Activated CD4-positive, alpha-beta T cell treated with anti-CD3 and anti-CD28 coated beads for 36 hours (primary cell): ENCODE measurements at regions not wholly inside any gene's neighbourhood (a gene's known extent, or its start where the extent isn't known, plus 50 kb on each side); places are given as distances from the start of the nearest gene placed in this dataset.

Experiments
- ATAC-seq: fragments of 200-7000 bp; cut with Tn5 transposase; one replicate; pipeline ENCODE4 v1.10.0; 2021; ENCODE audit warnings: mild to moderate bottlenecking, moderate library complexity
- CTCF ChIA-PET: fragments of 350-600 bp; sonication (Branson Sonifier 250); formaldehyde crosslinking; loops from one replicate; lab custom pipeline; 2021; ENCODE audit warnings: antibody characterized with exemption; lab: Charles Lee
- POLR2A ChIA-PET: fragments of 350-600 bp; sonication (Branson Sonifier 250); formaldehyde crosslinking; loops from one replicate; lab custom pipeline; 2021; ENCODE audit warnings: antibody characterized with exemption, inconsistent platforms; lab: Charles Lee
- DNase-seq: peaks from one replicate; pipeline ENCODE4 v3.0.0-alpha.2; 2020
- H3K27ac Mint-ChIP-seq: one replicate; pipeline ENCODE4 v1.8.0; 2021; ENCODE audit warnings: mixed read lengths
- H3K27me3 Mint-ChIP-seq: one replicate; pipeline ENCODE4 v1.8.0; 2021; ENCODE audit warnings: mixed read lengths
- H3K36me3 Mint-ChIP-seq: one replicate; pipeline ENCODE4 v1.8.0; 2021; ENCODE audit warnings: low read depth, mixed read lengths
- H3K4me1 Mint-ChIP-seq: one replicate; pipeline ENCODE4 v1.8.0; 2021; ENCODE audit warnings: mixed read lengths
- H3K4me3 Mint-ChIP-seq: one replicate; pipeline ENCODE4 v1.8.0; 2021; ENCODE audit warnings: mild to moderate bottlenecking, moderate library complexity, mixed read lengths
- H3K9me3 Mint-ChIP-seq: one replicate; pipeline ENCODE4 v1.8.0; 2021; ENCODE audit warnings: low read depth, mixed read lengths
- intact Hi-C, 2 experiments: fragments of 100-400 bp; cut with DNase I in 1 of 2; cut with micrococcal nuclease in 1 of 2; formaldehyde crosslinking; loops; one replicate each; pipeline versions ENCODE4 v1.14.2 to v1.15.1; 2022 to 2024; cut with DNase I, micrococcal nuclease

GRCh38 chr15:39051626-39052322 lies 487.2 kb upstream of the RASGRP1 start:
- intact Hi-C loops: no loop called here
- H3K36me3 Mint-ChIP-seq: no peaks in the 10 kb centered on the region
- ChIA-PET POLR2A (no interaction called here), CTCF (no interaction called here)
- ATAC-seq (no peak), DNase-seq (no peak)
- no peaks in the 10 kb centered on the region for H3K4me1 Mint-ChIP-seq
- H3K27me3 Mint-ChIP-seq: peaks cover 2% of the 10 kb centered on the region
- H3K9me3 Mint-ChIP-seq: peaks cover 8% of the 10 kb centered on the region
- H3K4me3 Mint-ChIP-seq: no peak overlapping the region
- H3K27ac Mint-ChIP-seq: no peak overlapping the region

GRCh38 chr15:39052323-39052705 lies 487.7 kb upstream of the RASGRP1 start:
- POLR2A ChIA-PET: no interaction called here
- Mint-ChIP-seq H3K27ac (no peak overlapping the region), H3K9me3 (peaks cover 8% of the 10 kb centered on the region), H3K27me3 (peaks cover 2% of the 10 kb centered on the region), H3K4me3 (no peak overlapping the region), H3K4me1 (no peaks in the 10 kb centered on the region), H3K36me3 (no peaks in the 10 kb centered on the region)
- no peak for DNase-seq
- no peak for ATAC-seq
- CTCF ChIA-PET: no interaction called here
- intact Hi-C loops: no loop called here

GRCh38 chr15:39053480-39053879 lies 488.9 kb upstream of the RASGRP1 start:
- intact Hi-C loops: no loop called here
- no peaks in the 10 kb centered on the region for H3K36me3 Mint-ChIP-seq

GRCh38 chr15:39054128-39054732 lies 489.6 kb upstream of the RASGRP1 start:
- ChIA-PET POLR2A (no interaction called here), CTCF (interaction anchor here (0.8 kb wide), 1 partner anchor 209 kb away, joined by 3 read pairs; no protein-coding TSS in a partner anchor)
- Mint-ChIP-seq H3K9me3 (peaks cover 4% of the 10 kb centered on the region), H3K27ac (no peak overlapping the region), H3K4me1 (no peaks in the 10 kb centered on the region), H3K27me3 (peaks cover 2% of the 10 kb centered on the region), H3K36me3 (no peaks in the 10 kb centered on the region), H3K4me3 (no peak overlapping the region)
- intact Hi-C loops: no loop called here
- DNase-seq (no peak), ATAC-seq (no peak)

More at GRCh38 chr15:39053480-39053879, 488.9 kb upstream of the RASGRP1 start:
- ATAC-seq (no peak), DNase-seq (no peak)
- H3K27ac Mint-ChIP-seq: no peak overlapping the region
- CTCF ChIA-PET: no interaction called here
- no peak overlapping the region for H3K4me3 Mint-ChIP-seq
- H3K4me1 Mint-ChIP-seq: no peaks in the 10 kb centered on the region
- POLR2A ChIA-PET: no interaction called here
- peaks cover 8% of the 10 kb centered on the region for H3K9me3 Mint-ChIP-seq
- H3K27me3 Mint-ChIP-seq: peaks cover 2% of the 10 kb centered on the region

GRCh38 chr15:39056357-39056756 lies 491.7 kb upstream of the RASGRP1 start:
- no peak for DNase-seq
- Mint-ChIP-seq H3K36me3 (no peaks in the 10 kb centered on the region), H3K27me3 (peaks cover 2% of the 10 kb centered on the region), H3K9me3 (no peaks in the 10 kb centered on the region), H3K4me1 (no peaks in the 10 kb centered on the region), H3K4me3 (no peak overlapping the region), H3K27ac (no peak overlapping the region)
- no peak for ATAC-seq
- CTCF ChIA-PET: interaction anchor here (0.8 kb wide), 1 partner anchor 30 kb away, joined by 3 read pairs; no protein-coding TSS in a partner anchor
- POLR2A ChIA-PET: no interaction called here
- intact Hi-C loops: no loop called here

GRCh38 chr15:39058351-39059131 lies 493.9 kb upstream of the RASGRP1 start:
- no peak for ATAC-seq
- DNase-seq: no peak
- intact Hi-C loops: no loop called here

GRCh38 chr15:39059917-39060316 lies 495.3 kb upstream of the RASGRP1 start:
- no peak overlapping the region for H3K4me3 Mint-ChIP-seq
- no peak overlapping the region for H3K27ac Mint-ChIP-seq
- POLR2A ChIA-PET: no interaction called here
- no peaks in the 10 kb centered on the region for H3K9me3 Mint-ChIP-seq
- no peaks in the 10 kb centered on the region for H3K4me1 Mint-ChIP-seq
- no peak for DNase-seq
- H3K36me3 Mint-ChIP-seq: no peaks in the 10 kb centered on the region
- no peak for ATAC-seq
- intact Hi-C loops: no loop called here
- CTCF ChIA-PET: no interaction called here
- H3K27me3 Mint-ChIP-seq: peaks cover 4% of the 10 kb centered on the region

More at GRCh38 chr15:39058351-39059131, 493.9 kb upstream of the RASGRP1 start:
- H3K36me3 Mint-ChIP-seq: no peaks in the 10 kb centered on the region
- H3K27me3 Mint-ChIP-seq: peaks cover 3% of the 10 kb centered on the region
- no peak overlapping the region for H3K4me3 Mint-ChIP-seq
- CTCF ChIA-PET: no interaction called here
- H3K4me1 Mint-ChIP-seq: no peaks in the 10 kb centered on the region
- POLR2A ChIA-PET: no interaction called here
- no peak overlapping the region for H3K27ac Mint-ChIP-seq
- H3K9me3 Mint-ChIP-seq: no peaks in the 10 kb centered on the region

GRCh38 chr15:39061952-39062464 lies 497.4 kb upstream of the RASGRP1 start:
- H3K9me3 Mint-ChIP-seq: no peaks in the 10 kb centered on the region
- ATAC-seq (no peak), DNase-seq (no peak)
- peaks cover 5% of the 10 kb centered on the region for H3K27me3 Mint-ChIP-seq
- no peak overlapping the region for H3K27ac Mint-ChIP-seq
- ChIA-PET CTCF (no interaction called here), POLR2A (no interaction called here)
- no peaks in the 10 kb centered on the region for H3K4me1 Mint-ChIP-seq
- intact Hi-C loops: no loop called here
- H3K4me3 Mint-ChIP-seq: no peak overlapping the region
- no peaks in the 10 kb centered on the region for H3K36me3 Mint-ChIP-seq

- no peak for DNase-seq
- Mint-ChIP-seq H3K27me3 (peaks cover 10% of the 10 kb centered on the region), H3K4me3 (no peak overlapping the region), H3K9me3 (no peaks in the 10 kb centered on the region), H3K4me1 (no peaks in the 10 kb centered on the region), H3K36me3 (no peaks in the 10 kb centered on the region), H3K27ac (no peak overlapping the region)
- intact Hi-C loops: no loop called here
- CTCF ChIA-PET: interaction anchor here (0.6 kb wide), 1 partner anchor 193 kb away, joined by 3 read pairs; no protein-coding TSS in a partner anchor
- no peak for ATAC-seq
- POLR2A ChIA-PET: no interaction called here
These were observed 502.1 kb upstream of the RASGRP1 start for GRCh38 chr15:39066677-39067076.

- DNase-seq (no peak), ATAC-seq (no peak)
- ChIA-PET CTCF (interaction anchor here (0.7 kb wide), 1 partner anchor 56 kb away, joined by 3 read pairs; no protein-coding TSS in a partner anchor), POLR2A (no interaction called here)
- Mint-ChIP-seq H3K36me3 (no peaks in the 10 kb centered on the region), H3K4me3 (no peak overlapping the region), H3K4me1 (no peaks in the 10 kb centered on the region), H3K27ac (no peak overlapping the region), H3K27me3 (peaks cover 6% of the 10 kb centered on the region), H3K9me3 (no peaks in the 10 kb centered on the region)
- intact Hi-C loops: no loop called here
These were observed 506.4 kb upstream of the THBS1 start for GRCh38 chr15:39074341-39074985.

- Mint-ChIP-seq H3K9me3 (no peaks in the 10 kb centered on the region), H3K36me3 (no peaks in the 10 kb centered on the region), H3K27ac (no peak overlapping the region), H3K27me3 (peaks cover 4% of the 10 kb centered on the region), H3K4me3 (no peak overlapping the region), H3K4me1 (no peaks in the 10 kb centered on the region)
- no peak for ATAC-seq
- intact Hi-C loops: no loop called here
- POLR2A ChIA-PET: no interaction called here
- no peak for DNase-seq
- CTCF ChIA-PET: interaction anchor here (0.8 kb wide), 1 partner anchor 79 kb away, joined by 3 read pairs; no protein-coding TSS in a partner anchor
These were observed 505.6 kb upstream of the THBS1 start for GRCh38 chr15:39075311-39075710.
